ENCODE measurements at regions not wholly inside any gene's neighbourhood (a gene's known extent, or its start where the extent isn't known, plus 50 kb on each side); places are given as distances from the start of the nearest gene placed in this dataset.
A peak's percentile ranks its signal among the peaks of the same experiment; 100 is the strongest.

- no peak for DNase-seq
Observed at GRCh38 chr7:49376817-49377375, 396.5 kb upstream of the VWC2 start.

GRCh38 chr7:49386792-49387191 lies 386.6 kb upstream of the VWC2 start:
- DNase-seq, result no peak

GRCh38 chr7:49389871-49390479 lies 383.5 kb upstream of the VWC2 start:
- no peak for DNase-seq

DNA sequence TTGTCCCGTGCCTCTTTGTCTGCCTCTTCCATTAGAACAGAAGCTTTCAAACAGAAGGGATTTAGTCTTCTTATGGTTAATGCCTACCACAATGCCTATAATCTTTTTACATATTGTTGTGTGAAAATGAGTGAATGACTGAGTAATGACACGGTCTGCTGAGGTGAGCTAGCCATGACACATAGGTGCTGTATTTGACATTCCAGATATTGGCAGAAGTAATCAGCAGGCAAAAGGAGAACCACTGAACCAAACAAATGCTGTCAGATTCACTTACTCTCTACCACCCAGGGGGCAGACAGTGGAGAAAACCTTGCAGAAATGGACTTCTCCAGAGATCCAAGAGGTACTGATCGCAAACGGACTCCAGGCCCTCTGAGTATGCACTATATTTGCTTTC lies 377.2 kb upstream of the VWC2 start:
- DNase-seq, result no peak

DNA sequence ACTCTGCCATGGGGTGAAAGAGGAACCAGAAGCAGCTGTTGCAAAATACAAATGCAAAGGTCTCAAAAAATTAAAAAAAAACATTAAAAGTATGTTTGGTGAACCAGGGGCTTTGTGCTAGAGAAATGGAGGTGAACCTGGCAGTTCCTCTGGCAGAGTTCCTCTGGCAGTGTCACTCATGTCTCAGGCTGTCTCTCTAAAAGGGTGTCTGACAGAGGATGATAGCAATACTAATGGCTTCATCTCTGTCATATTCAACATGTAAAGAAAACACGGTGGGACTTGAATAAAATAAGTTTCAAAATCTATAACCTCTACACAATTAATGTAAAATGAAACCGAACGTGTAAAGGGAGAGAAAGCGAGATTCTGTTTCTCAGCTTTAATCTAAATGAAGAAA lies 375.7 kb upstream of the VWC2 start:
- no peak for DNase-seq

GRCh38 chr7:49398236-49398635 lies 375.2 kb upstream of the VWC2 start:
- no peak for DNase-seq

GRCh38 chr7:49398746-49399145 lies 374.7 kb upstream of the VWC2 start:
- DNase-seq, result peak; percentile 0

DNA sequence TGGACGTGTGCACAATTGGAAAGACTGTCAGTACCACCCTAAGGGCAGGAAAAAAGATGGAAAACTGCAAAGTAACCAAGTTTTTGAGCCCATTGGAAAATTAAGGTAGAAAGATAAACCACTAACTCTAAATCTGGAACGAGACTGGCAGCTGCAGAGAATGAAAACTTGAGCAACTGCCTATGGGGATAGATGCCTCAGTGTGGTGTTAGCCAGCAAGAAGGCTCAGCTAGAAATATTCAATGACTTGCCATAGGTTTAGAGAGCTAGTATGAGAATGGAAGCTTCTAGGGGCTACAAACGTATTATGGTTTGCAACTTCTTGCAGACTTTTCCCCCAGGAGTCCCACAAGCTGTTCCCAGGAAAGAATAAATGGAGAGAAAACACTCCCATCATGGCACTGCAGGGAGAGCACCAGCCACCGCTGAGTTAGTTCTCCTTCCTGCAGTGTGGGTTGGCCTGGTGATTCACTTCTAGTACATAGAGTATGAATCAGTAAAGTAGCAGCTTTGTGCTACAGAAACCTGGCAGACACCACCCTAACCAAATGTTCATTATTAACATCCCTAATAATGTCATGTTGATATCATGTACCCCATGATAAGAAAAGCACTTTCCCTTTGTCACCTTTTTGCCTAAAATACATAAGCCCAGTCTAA lies 372.4 kb upstream of the VWC2 start:
- DNase-seq, result no peak

GRCh38 chr7:49403844-49404243 lies 369.6 kb upstream of the VWC2 start:
- no peak for DNase-seq

DNA sequence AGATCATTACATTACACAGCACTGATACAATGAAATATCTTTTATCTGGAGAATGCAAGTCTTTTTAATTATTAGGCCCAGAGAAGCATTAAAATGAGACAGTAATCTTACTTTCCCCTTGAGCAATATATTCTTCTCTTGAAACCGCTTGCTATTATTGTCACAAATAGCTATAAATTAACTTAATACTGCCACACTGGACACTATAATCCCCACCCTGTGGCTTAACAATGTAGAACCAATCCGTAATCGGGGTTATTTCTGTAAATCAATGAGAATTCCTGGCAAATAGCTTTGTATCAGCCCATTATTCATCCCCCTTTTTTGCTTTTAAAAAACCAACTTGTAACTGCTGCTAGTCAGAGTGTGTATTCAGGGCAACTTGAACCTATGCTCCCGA lies 366.2 kb upstream of the VWC2 start:
- DNase-seq, result no peak

GRCh38 chr7:49417034-49417433 lies 356.4 kb upstream of the VWC2 start:
- no peak for DNase-seq

DNA sequence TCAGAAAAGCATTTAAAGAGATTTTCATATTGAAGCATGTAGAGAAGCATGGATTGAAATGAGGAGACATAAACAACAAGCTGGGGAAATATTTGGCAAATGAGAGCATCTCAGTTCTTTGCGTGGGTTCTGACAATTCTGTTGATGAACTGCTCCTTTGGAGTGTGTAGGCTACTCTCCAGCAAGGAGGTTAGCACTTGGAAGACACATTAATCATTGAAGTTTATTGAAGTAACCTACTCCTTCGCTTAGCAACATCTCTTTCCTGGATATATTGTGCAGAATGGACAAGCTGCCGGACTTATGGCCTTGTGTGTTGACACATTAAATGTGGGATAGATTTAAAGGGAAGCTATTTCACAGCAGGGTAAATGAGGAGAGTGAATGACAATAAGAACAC lies 354.5 kb upstream of the VWC2 start:
- no peak for DNase-seq

DNA sequence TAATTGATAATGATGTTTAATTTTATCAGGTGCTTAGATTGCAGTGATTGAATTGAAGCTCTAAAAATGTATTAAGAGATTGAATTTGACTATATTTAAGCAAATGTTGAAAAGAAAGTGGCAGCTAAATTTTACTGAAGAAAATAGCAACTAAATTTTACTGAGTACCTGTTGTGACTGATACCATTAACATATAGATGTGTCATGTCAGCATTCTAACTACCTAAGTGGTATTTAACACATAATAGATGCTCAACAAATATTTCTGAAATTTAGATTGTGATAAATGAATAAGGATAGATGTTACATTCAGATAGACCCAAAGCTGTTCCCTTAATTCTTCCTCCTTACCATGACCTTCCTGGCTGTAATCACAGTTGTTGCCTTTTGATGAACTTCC lies 350.9 kb upstream of the VWC2 start:
- DNase-seq, result no peak

DNA sequence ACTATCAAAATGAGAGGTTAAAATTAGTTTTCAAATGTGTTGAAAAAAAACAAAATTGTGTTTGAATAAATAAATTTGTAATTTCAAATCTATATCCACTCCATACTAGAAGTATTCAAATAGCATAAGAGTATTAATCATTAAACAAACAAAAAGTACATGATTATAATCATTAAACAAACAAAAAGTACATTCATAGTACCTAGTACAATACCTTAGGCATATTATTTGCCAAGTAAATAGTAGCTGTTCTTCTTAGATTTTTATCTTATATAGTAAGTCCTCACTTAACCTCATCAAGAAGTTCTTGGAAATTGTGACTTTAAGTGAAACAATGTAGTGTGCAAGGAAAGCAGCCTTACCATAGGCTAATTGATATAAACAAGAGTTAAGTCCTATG lies 349.3 kb upstream of the VWC2 start:
- no peak for DNase-seq

- DNase-seq, result no peak
Observed at GRCh38 chr7:49425277-49425818, 348.1 kb upstream of the VWC2 start.

DNA sequence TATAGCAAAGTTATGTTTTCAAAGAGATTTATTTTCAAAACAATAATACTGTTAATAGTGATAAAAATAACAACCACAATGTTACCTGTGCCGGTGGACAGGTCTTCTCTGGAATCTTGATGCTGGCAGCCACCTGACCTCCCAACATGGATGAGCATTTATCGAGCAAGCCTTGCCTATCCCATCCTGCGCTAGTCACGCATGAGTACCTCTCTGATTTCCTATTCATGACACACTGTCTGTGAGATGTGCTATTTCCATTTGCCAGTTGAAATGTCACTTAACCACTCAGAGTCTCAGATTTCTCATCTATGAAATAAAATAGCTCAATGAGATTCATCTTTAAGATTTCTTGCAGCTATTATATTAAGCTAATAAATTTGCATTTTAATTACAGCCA lies 341.2 kb upstream of the VWC2 start:
- DNase-seq, result no peak

DNA sequence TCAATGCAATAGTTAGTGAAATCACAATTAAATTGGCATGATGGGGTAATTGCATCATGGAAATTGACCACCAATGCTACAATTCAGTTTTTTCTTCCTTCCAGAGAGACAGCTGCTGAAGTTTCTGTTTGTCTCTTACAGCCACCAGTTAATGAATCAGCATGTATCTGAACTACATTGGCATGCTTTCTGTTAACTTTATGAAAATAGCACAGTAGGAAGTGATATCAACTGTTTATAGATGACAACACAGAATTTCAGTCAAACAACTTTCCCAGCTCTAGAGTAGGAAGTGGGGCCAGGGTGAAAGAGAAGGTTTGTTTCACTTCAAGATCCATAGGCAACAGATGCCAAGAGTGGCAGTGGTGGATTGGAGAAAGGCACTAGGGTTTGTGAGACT lies 339.6 kb upstream of the VWC2 start:
- DNase-seq, result no peak

DNA sequence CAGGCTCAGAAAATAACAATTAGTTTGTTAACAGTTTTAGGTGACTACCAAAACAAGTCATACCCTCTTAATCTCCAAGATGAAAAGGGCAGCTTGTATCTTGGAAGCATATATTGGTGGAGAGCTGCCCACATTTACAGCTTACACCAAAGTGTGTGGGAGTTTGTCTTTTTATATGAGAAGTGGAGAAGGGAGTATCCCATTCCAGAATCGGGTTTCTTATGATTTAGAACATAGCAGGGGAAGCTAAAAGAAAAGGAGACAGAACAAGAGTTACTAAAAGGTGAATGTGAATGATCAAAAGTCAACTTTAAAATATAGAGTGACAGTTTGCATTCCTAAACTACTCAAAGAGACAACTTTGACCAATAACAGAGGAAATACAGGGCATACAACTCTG lies 338.6 kb upstream of the VWC2 start:
- no peak for DNase-seq

DNA sequence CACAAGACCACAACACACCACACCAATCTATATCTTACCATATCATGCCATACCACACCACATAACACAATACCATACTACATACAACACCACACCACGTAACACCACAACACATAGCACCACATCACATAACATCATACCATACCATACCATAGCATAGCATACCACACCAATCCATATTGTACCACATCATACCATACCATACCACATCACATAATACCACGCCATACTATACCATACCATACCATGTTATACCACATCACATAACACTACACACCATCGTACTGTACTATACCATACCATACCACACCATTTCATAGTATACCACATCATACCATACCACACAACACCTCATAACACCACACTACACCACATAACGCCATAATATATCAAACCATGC lies 335.2 kb upstream of the VWC2 start:
- DNase-seq, result no peak

DNA sequence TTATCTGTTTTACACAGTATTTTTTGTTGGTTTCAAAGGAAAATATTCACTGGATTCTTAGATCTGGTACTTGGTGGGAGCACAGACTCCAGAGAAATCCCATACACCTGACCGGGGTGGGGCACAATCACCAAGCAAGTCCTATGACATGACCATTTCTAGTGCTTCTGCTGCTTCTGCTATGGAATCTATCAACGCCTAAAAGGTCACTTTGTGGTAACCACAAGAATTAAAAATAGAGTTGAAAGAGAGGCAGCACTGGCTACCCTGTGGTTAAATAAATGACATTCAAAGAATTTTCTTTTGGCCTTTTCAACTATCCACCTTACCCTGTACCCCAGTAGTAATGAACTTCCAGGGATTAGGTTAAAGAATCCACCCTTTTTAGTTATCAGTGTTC lies 329.9 kb upstream of the VWC2 start:
- no peak for DNase-seq

DNA sequence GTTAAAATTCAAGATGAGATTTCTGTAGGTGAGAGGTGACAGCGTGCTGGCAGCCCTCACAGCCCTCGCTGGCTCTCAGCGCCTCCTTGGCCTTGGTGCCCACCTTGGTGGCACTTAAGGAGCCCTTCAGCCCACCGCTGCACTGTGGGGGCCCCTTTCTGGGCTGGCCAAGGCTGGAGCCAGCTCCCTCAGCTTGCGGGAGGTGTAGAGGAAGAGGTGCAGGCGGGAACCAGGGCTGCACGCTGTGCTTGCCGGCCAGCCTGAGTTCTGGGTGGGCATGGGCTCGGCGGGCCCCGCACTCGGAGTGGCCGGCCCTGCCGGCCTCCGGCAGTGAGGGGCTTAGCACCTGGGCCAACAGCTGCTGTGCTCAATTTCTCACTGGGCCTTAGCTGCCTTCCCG lies 320.0 kb upstream of the VWC2 start:
- DNase-seq, result no peak

GRCh38 chr7:49479441-49479840 lies 294.0 kb upstream of the VWC2 start:
- DNase-seq, result no peak

- DNase-seq, result no peak
Observed at GRCh38 chr7:49479936-49480544, 293.4 kb upstream of the VWC2 start.

DNA sequence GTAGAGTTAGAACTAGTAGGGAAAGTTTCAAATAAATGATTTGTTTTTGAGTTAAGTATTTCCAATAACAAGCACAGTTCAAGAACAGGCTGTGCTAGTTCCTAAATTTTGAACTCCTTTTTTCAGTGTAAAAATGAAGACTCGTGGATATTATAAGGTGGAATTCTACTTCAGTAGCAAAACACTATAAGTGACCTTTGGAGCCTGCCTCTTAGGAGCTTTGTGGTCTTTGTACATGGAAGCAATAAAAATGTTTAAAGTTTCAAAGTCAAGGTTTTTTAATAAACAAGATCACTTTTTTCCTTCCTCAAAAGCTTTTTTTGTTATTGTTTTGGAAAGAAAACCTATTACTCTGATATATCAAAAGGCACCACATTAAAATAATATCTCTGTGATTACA lies 292.4 kb upstream of the VWC2 start:
- DNase-seq, result no peak

Data from fibroblast of skin of scalp (primary cell).